Liver (tissue), 8 donors: ENCODE measurements at regions not wholly inside any gene's neighbourhood (a gene's known extent, or its start where the extent isn't known, plus 50 kb on each side); places are given as distances from the start of the nearest gene placed in this dataset.

ENCODE experiments used
- DNase-seq: peaks from one replicate; pipeline ENCODE4 v3.0.0-alpha.2; 2017; ENCODE audit warnings: low spot score
- H3K27ac ChIP-seq, 2 donors: one replicate each; pipeline ENCODE4 v1.7.0; 2013; ENCODE audit warnings: inconsistent platforms in 2 of 2, low read length in 2 of 2, control low read depth in 1 of 2, low read depth in 1 of 2, mild to moderate bottlenecking in 1 of 2
- H3K27me3 ChIP-seq, 4 donors: one replicate each; pipeline versions ENCODE4 v1.6.1 to v1.7.0; 2013; ENCODE audit warnings: low read length in 3 of 4, inconsistent platforms in 1 of 4, mild to moderate bottlenecking in 1 of 4, moderate library complexity in 1 of 4; ENCODE audit not compliant: control insufficient read depth in 4 of 4, insufficient read depth in 4 of 4
- H3K36me3 ChIP-seq, 4 donors: one replicate each; pipeline versions ENCODE4 v1.6.1 to v1.7.0; 2013; ENCODE audit warnings: low read length in 3 of 4, mild to moderate bottlenecking in 3 of 4, low read depth in 1 of 4, moderate library complexity in 1 of 4; ENCODE audit not compliant: control insufficient read depth in 4 of 4, insufficient read depth in 3 of 4
- H3K4me1 ChIP-seq, 4 donors: one replicate each; pipeline versions ENCODE4 v1.6.1 to v1.7.0; 2013; ENCODE audit warnings: low read length in 3 of 4, mild to moderate bottlenecking in 3 of 4, moderate library complexity in 1 of 4; ENCODE audit not compliant: control insufficient read depth in 4 of 4, insufficient read depth in 4 of 4
- H3K4me3 ChIP-seq, 3 donors: one replicate each; pipeline versions ENCODE4 v1.6.1 to v1.7.0; 2013; ENCODE audit warnings: low read length in 3 of 3, control low read depth in 1 of 3, low read depth in 1 of 3, mild to moderate bottlenecking in 1 of 3
- H3K9ac ChIP-seq, 2 donors: one replicate each; pipeline ENCODE4 v1.7.0; 2013; ENCODE audit warnings: low read length in 2 of 2, mild to moderate bottlenecking in 2 of 2, moderate library complexity in 2 of 2, control low read depth in 1 of 2, low read depth in 1 of 2
- H3K9me3 ChIP-seq, 4 donors: one replicate each; pipeline versions ENCODE4 v1.6.1 to v1.7.0; 2013; ENCODE audit warnings: low read length in 3 of 4; ENCODE audit not compliant: control insufficient read depth in 4 of 4
- ATF3 ChIP-seq: IDR thresholded peaks from 2 replicates; pipeline ENCODE4 v1.6.1; 2016; ENCODE audit warnings: antibody characterized with exemption
- CTCF ChIP-seq: fragments of 150-350 bp; IDR thresholded peaks from 2 replicates; pipeline ENCODE4 v1.5.1; 2017; ENCODE audit warnings: improper control_type of control experiment, low read depth, low read length; ENCODE audit not compliant: missing input control
- EGR1 ChIP-seq, 2 donors: IDR thresholded peaks; 2 replicates each; pipeline ENCODE4 v1.6.1; 2016 to 2018; ENCODE audit warnings: antibody characterized with exemption in 2 of 2, low read depth in 2 of 2
- FOXA1 ChIP-seq: IDR thresholded peaks from 2 replicates; pipeline ENCODE4 v1.6.1; 2016; ENCODE audit warnings: antibody characterized with exemption
- FOXA2 ChIP-seq: IDR thresholded peaks from 2 replicates; pipeline ENCODE4 v1.6.1; 2016; ENCODE audit warnings: antibody characterized with exemption
- GABPA ChIP-seq, 2 donors: IDR thresholded peaks in 1 of 2; conservative IDR thresholded peaks in 1 of 2; 2 replicates each; pipeline ENCODE4 v1.6.1; 2016; ENCODE audit warnings: antibody characterized with exemption in 2 of 2, mild to moderate bottlenecking in 1 of 2, moderate library complexity in 1 of 2
- HNF4A ChIP-seq, 2 donors: conservative IDR thresholded peaks; 2 replicates each; pipeline ENCODE4 v1.6.1; 2016; ENCODE audit warnings: antibody characterized with exemption in 2 of 2, mild to moderate bottlenecking in 2 of 2
- HNF4G ChIP-seq: IDR thresholded peaks from 2 replicates; pipeline ENCODE4 v1.6.1; 2016; ENCODE audit warnings: antibody characterized with exemption
- JUND ChIP-seq, 2 donors: IDR thresholded peaks; 2 replicates each; pipeline ENCODE4 v1.6.1; 2016; ENCODE audit warnings: antibody characterized with exemption in 2 of 2
- NR2F2 ChIP-seq: IDR thresholded peaks from 2 replicates; pipeline ENCODE4 v1.6.1; 2016; ENCODE audit warnings: antibody characterized with exemption
- RAD21 ChIP-seq, 2 donors: IDR thresholded peaks; 2 replicates each; pipeline ENCODE4 v1.6.1; 2016; ENCODE audit warnings: antibody characterized with exemption in 2 of 2, mild to moderate bottlenecking in 2 of 2
- REST ChIP-seq: IDR thresholded peaks from 2 replicates; pipeline ENCODE4 v1.6.1; 2016; ENCODE audit warnings: antibody characterized with exemption, mild to moderate bottlenecking
- RXRA ChIP-seq, 2 donors: IDR thresholded peaks; 2 replicates each; pipeline ENCODE4 v1.6.1; 2017 to 2018; ENCODE audit warnings: antibody characterized with exemption in 2 of 2, mild to moderate bottlenecking in 1 of 2
- SP1 ChIP-seq: IDR thresholded peaks from 2 replicates; pipeline ENCODE4 v1.6.1; 2018; ENCODE audit warnings: antibody characterized with exemption, mild to moderate bottlenecking
- TAF1 ChIP-seq: conservative IDR thresholded peaks from 2 replicates; pipeline ENCODE4 v1.6.1; 2016; ENCODE audit warnings: antibody characterized with exemption, mild to moderate bottlenecking
- YY1 ChIP-seq: IDR thresholded peaks from 2 replicates; pipeline ENCODE4 v1.6.1; 2016; ENCODE audit warnings: antibody characterized with exemption, mild to moderate bottlenecking
- ZBTB33 ChIP-seq: IDR thresholded peaks from 2 replicates; pipeline ENCODE4 v1.6.1; 2016; ENCODE audit warnings: antibody characterized with exemption
- WGBS: extraction: QIAGEN DNeasy Blood & Tissue Kit; methylation state at CpG from one replicate; pipeline ENCODE4 v1.1.7; 2013; 5-methylcytosine and 5-hydroxymethylcytosine counted together
- TF ChIP-seq, protein P1 (sequence below): IDR thresholded peaks from 2 replicates; pipeline ENCODE4 v1.6.1; 2016; ENCODE audit warnings: antibody characterized with exemption
- donor health status: healthy.
- donor health status: healthy.
- donor health status: healthy.
- donor health status: healthy.
- donor health status: healthy.

DNA sequence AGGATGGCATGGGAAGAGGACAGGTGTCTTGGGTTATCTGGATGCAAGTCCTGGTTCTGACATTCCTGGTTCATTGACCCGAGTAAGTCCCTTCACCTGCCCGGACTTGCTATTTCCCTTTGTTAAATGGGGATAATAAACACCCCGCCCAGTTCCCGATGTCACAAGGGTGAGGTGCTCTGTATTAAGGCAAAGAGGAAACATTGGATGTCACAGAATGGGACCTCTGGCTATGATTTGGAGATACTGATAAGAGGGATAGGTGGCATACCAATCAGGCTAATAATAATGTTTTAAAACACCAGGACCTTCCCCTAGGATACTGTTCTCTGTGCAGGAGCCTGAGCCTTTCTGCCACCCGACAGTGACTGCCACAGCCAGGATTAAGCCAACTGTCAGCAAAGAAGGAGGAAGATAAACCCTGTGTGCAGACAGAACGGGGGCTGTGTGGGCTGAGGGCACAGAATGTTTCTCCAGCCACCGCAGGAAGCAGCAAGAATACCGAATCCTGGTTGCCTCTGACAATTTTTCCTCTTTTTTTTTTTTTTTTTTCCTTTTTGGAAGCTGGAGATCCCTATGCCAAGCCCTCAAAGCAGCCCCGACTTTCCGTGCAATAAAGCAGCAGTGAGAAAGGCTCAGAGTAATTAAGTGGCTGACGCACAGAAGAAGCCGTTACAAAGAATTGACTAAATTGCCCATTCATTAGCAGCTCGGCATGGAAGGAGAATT lies 336.6 kb downstream of the SMAD2 start (continued):
- TF ChIP-seq REST (no peak), FOXA2 (no peak), HNF4G (no peak), ATF3 (no peak), YY1 (no peak), CTCF (no peak)

DNA sequence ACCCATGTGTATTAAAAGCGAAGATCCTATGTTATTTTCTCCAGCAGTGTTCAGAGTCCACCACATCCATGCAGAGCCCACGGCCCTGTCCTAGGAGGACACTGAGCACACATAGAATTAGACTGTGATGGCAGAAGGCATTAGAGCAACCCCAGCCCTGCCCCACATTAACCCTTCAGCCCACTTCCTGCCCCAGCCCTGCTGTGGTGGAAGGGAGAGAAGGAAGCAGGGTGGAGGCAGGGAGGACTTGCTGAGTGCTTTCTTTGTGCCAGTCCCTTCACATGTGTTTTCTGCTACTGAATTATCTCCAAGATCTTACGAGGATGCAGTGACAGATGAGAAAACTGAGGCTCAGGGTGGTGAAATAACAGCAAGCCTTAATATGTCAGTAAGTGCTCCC lies 339.0 kb downstream of the SMAD2 start:
- Histone ChIP-seq H3K9ac (no peak overlapping the region), H3K36me3 (no peaks in the 10 kb centered on the region), H3K9me3 (peaks cover 0 to 5% (median 3%) of the 10 kb centered on the region in 4 donors), H3K4me3 (no peak overlapping the region), H3K27ac (no peak overlapping the region), H3K4me1 (peaks cover 0 to 5% (median 0%) of the 10 kb centered on the region in 4 donors), H3K27me3 (peaks cover 0 to 10% (median 2%) of the 10 kb centered on the region in 4 donors)
- TF ChIP-seq YY1 (no peak), GABPA (IDR thresholded peaks at IDR 0.05 in 1 of 2, conservative IDR thresholded peaks at IDR 0.05 in 1 of 2) (no peak), FOXA2 (no peak), FOXA1 (no peak), RXRA (IDR thresholded peaks at IDR 0.05) (no peak), JUND (IDR thresholded peaks at IDR 0.05) (no peak), SP1 (no peak), HNF4G (no peak), HNF4A (conservative IDR thresholded peaks at IDR 0.05) (no peak), TAF1 (no peak), EGR1 (IDR thresholded peaks at IDR 0.05; ENCODE audit: low read depth in 2 of 2) (no peak), NR2F2 (no peak), REST (no peak), RAD21 (IDR thresholded peaks at IDR 0.05) (no peak), ZBTB33 (no peak), CTCF (no peak), ATF3 (no peak)
- TF ChIP-seq, protein P1, sequence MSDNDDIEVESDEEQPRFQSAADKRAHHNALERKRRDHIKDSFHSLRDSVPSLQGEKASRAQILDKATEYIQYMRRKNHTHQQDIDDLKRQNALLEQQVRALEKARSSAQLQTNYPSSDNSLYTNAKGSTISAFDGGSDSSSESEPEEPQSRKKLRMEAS: no peak
- no peak for DNase-seq
- WGBS: 55% methylated on average over 3 of the region's 3 CpGs
